ENCODE measurements at regions not wholly inside any gene's neighbourhood (a gene's known extent, or its start where the extent isn't known, plus 50 kb on each side); places are given as distances from the start of the nearest gene placed in this dataset.
"Not testable (repeated sequence)": the region's sequence is repeated elsewhere in the genome, so short reads cannot be mapped to it uniquely, and the experiment has no call there.

- no peak overlapping the region for H3K4me2 ChIP-seq (ENCODE audit: low read length)
- no peak overlapping the region for H3K27ac ChIP-seq
- H3K9me3 ChIP-seq (ENCODE audit: control insufficient read depth, low read length) = no peaks in the 10 kb centered on the region
- no peaks in the 10 kb centered on the region for H3K27me3 ChIP-seq (ENCODE audit: control insufficient read depth, insufficient read depth, low read length)
- H3K79me2 ChIP-seq = no peaks in the 10 kb centered on the region
- no peaks in the 10 kb centered on the region for H3K36me3 ChIP-seq (ENCODE audit: control insufficient read depth, insufficient read depth, low read length)
- H3K4me3 ChIP-seq (ENCODE audit: low read depth, low read length) = no peak overlapping the region
- no peak overlapping the region for H2AFZ ChIP-seq
- H3K9ac ChIP-seq = no peak overlapping the region
- no peak for TF ChIP-seq CTCF (IDR thresholded peaks at IDR 0.05)
- H3K4me1 ChIP-seq = no peaks in the 10 kb centered on the region
Observed at GRCh38 chr6:121885399-121886152, 450.1 kb downstream of the GJA1 start.

GRCh38 chr6:121886223-121886830, 450.9 kb downstream of the GJA1 start:
- Histone ChIP-seq H3K4me2 (ENCODE audit: low read length) (no peak overlapping the region), H3K9me3 (ENCODE audit: control insufficient read depth, low read length) (no peaks in the 10 kb centered on the region), H3K4me3 (ENCODE audit: low read depth, low read length) (no peak overlapping the region), H3K9ac (no peak overlapping the region), H2AFZ (no peak overlapping the region), H3K27ac (no peak overlapping the region), H3K36me3 (ENCODE audit: control insufficient read depth, insufficient read depth, low read length) (no peaks in the 10 kb centered on the region), H3K79me2 (no peaks in the 10 kb centered on the region), H3K4me1 (no peaks in the 10 kb centered on the region), H3K27me3 (ENCODE audit: control insufficient read depth, insufficient read depth, low read length) (no peaks in the 10 kb centered on the region)
- no peak for TF ChIP-seq CTCF (IDR thresholded peaks at IDR 0.05)

- H3K27me3 ChIP-seq (ENCODE audit: control insufficient read depth, insufficient read depth, low read length) = no peaks in the 10 kb centered on the region
- no peaks in the 10 kb centered on the region for H3K9me3 ChIP-seq (ENCODE audit: control insufficient read depth, low read length)
- no peaks in the 10 kb centered on the region for H3K36me3 ChIP-seq (ENCODE audit: control insufficient read depth, insufficient read depth, low read length)
- H3K4me2 ChIP-seq (ENCODE audit: low read length) = no peak overlapping the region
- H2AFZ ChIP-seq = no peak overlapping the region
- no peak overlapping the region for H3K27ac ChIP-seq
- H3K4me3 ChIP-seq (ENCODE audit: low read depth, low read length) = no peak overlapping the region
- no peak overlapping the region for H3K9ac ChIP-seq
- no peaks in the 10 kb centered on the region for H3K79me2 ChIP-seq
- H3K4me1 ChIP-seq = no peaks in the 10 kb centered on the region
- TF ChIP-seq CTCF (IDR thresholded peaks at IDR 0.05) = no peak
Observed at GRCh38 chr6:121887724-121888123, 452.3 kb downstream of the GJA1 start.

GRCh38 chr6:121890307-121890910, 455.0 kb downstream of the GJA1 start:
- Histone ChIP-seq H3K4me3 (ENCODE audit: low read depth, low read length) (no peak overlapping the region), H3K36me3 (ENCODE audit: control insufficient read depth, insufficient read depth, low read length) (no peaks in the 10 kb centered on the region), H3K27ac (no peak overlapping the region), H3K79me2 (no peaks in the 10 kb centered on the region), H3K4me2 (ENCODE audit: low read length) (no peak overlapping the region), H3K4me1 (no peaks in the 10 kb centered on the region), H3K9ac (no peak overlapping the region), H2AFZ (no peak overlapping the region), H3K9me3 (ENCODE audit: control insufficient read depth, low read length) (no peaks in the 10 kb centered on the region), H3K27me3 (ENCODE audit: control insufficient read depth, insufficient read depth, low read length) (no peaks in the 10 kb centered on the region)
- TF ChIP-seq CTCF (IDR thresholded peaks at IDR 0.05) = no peak

GRCh38 chr6:121895731-121896130, 460.3 kb downstream of the GJA1 start:
- not testable (repeated sequence) for H3K9me3 ChIP-seq (ENCODE audit: control insufficient read depth, low read length); H3K36me3 ChIP-seq (ENCODE audit: control insufficient read depth, insufficient read depth, low read length); H3K79me2 ChIP-seq; H3K4me2 ChIP-seq (ENCODE audit: low read length); H3K4me1 ChIP-seq; H2AFZ ChIP-seq; H3K27me3 ChIP-seq (ENCODE audit: control insufficient read depth, insufficient read depth, low read length); H3K9ac ChIP-seq; H3K4me3 ChIP-seq (ENCODE audit: low read depth, low read length); H3K27ac ChIP-seq

All from parathyroid adenoma (tissue), 2 donors.